ENCODE measurements at regions not wholly inside any gene's neighbourhood (a gene's known extent, or its start where the extent isn't known, plus 50 kb on each side); places are given as distances from the start of the nearest gene placed in this dataset.
"Not testable (repeated sequence)": the region's sequence is repeated elsewhere in the genome, so short reads cannot be mapped to it uniquely, and the experiment has no call there.

DNA sequence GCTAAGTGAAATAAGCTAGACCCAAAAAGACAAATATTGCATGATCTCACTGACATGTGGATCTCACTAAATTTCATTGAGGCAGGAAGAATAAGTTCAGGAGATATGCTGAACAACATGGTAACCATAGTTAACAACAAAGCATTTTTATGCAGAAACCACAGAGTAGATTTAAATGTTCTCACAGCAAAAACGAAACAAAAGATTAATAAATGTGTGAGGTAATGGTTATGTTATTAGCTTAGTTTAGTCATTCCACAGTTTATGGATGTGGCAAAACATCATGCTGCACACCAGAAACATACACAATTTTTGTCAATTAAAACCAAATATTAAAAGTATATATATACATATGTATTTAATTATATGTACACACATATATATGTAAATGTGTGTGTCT is 765.8 kb downstream of the SLITRK5 start:
- no peak for DNase-seq

- DNase-seq = no peak
Measured at GRCh38 chr13:88450515-88450914, 779.3 kb downstream of the SLITRK5 start.

GRCh38 chr13:88456151-88456550 is 785.0 kb downstream of the SLITRK5 start:
- no peak for DNase-seq

GRCh38 chr13:88459331-88459730 is 788.2 kb downstream of the SLITRK5 start:
- DNase-seq = no peak

DNA sequence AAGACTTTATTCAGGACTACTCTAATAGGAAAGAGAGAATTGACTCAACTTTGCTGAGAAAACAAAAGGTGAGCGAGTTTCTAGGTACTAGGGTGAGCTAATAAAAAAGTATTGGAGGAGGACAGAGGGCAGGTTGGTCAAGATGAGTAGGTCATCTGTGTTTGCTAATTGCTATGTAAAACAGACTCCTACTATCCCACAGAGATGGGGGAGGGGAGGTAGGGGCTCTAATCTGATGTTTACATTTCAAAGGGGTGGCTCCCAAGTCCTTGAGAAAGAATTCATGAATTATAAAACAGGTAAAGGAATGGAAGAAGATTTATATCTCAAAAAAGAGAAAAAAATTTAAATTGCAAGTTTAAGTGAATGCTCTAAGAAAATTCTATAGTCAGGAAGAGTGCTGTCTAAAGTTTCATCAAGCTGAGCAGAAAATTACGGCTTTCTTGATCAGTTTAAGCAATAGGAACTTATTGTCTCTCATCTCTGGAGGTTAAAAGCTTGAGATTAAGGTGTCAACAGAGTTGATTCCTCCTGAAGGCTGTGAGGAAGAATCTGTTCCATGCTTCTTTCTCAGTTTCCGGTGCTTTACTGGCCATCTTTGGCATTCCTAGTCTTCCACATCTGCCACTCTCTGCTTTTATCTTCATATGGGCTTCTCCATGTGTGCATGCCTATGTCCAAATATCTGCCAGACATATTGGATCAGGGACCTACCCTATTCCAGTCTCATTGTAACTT is 790.3 kb downstream of the SLITRK5 start:
- no peak for DNase-seq

- DNase-seq = no peak
Measured at GRCh38 chr13:88464851-88465250, 793.7 kb downstream of the SLITRK5 start.

- no peak for DNase-seq
Measured at GRCh38 chr13:88472316-88472715, 801.1 kb downstream of the SLITRK5 start.

DNA sequence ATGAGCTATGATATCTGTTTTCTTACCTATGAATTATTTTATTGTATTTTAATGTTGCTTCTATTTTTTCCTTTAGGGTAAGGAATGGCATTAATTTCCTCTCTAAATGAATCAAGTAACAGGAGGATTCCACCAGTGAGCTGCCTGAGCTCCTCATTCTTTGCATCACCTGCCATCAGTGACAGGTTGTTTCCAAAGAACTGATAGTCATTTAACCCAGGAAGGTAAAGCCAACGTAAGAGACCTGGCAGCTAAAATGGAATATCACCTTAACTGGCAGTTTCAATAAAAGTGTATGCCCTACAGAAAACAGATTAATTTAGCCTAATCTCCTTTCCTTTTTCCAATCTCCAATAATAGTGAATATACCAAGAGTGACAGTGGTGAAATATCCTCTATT is 812.0 kb downstream of the SLITRK5 start:
- no peak for DNase-seq

DNA sequence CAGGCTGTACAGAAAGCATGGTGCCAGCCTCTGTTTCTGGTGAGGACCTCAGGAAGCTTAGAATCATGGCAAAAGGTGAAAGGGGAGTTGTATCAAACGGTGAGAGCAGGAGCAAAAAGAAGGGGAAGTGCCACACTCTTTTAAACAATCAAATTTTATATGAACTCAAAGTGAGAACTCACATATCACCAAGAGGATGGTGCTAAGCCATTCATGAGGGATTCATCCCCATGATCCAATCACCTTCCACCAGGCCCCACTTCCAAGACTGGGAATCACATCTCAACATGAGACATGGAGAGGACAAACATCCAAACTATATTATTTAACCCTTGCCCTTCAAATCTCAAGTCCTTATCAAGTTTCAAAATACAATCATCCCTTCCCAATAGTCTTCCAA is 836.7 kb downstream of the SLITRK5 start:
- DNase-seq = no peak

DNA sequence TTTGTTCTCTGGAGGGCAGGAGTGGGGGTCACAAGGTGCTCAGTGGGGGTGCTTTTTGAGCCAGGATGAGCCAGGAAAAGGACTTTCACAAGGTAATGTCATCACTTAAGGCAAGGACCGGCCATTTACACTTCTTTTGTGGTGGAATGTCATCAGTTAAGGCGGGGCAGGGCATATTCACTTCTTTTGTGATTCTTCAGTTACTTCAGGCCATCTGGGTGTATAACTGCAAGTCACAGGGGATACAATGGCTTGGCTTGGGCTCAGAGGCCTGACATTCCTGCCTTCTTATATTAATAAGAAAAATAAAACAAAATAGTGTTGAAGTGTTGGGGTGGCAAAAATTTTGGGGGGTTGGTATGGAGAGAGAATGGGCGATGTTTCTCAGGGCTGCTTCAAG is 841.8 kb downstream of the SLITRK5 start:
- DNase-seq = not testable (repeated sequence)

GRCh38 chr13:88526186-88526852 is 855.1 kb downstream of the SLITRK5 start:
- DNase-seq = no peak

- DNase-seq = no peak
Measured at GRCh38 chr13:88526853-88527215, 855.7 kb downstream of the SLITRK5 start.

DNA sequence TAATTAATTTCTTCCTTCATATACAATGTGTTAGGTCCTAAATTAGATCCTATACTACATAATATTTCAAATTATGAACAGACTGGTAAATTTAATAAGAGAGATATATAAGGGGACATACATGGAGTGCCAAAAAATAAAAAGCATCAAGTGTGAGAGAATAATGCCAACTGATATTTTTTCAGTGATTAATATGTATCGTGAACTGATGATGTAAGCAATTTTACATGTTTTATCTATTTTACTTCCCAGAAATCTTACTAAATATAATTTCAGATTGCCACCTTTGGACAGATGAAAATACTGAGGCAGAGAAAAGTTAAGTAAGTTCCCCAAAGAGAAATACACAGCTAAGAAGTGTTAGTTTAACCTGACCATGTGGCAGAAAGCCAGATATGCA is 870.8 kb downstream of the SLITRK5 start:
- DNase-seq = no peak

DNA sequence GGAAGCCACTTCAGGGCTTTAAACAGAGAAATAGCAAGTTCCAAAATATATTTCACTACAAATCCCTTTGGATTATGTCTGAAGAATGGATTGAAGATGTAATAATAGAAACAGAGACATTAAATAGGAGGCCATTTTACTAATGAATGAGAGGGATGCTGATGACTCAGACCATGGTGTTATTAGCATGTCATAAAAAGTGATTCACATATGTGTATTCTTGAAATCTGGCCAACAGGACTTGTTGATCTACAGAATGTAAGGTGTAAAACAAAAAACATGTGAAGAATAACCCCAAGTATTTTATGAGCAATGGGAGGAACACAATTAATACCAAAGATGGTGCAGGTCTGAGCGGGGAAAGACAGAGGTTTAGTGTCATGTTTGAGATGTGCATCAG is 873.7 kb downstream of the SLITRK5 start:
- no peak for DNase-seq

GRCh38 chr13:88552966-88553365 is 881.8 kb downstream of the SLITRK5 start:
- DNase-seq = no peak

- no peak for DNase-seq
Measured at GRCh38 chr13:88565566-88565965, 894.4 kb downstream of the SLITRK5 start.

- no peak for DNase-seq
Measured at GRCh38 chr13:88585861-88586260, 914.7 kb downstream of the SLITRK5 start.

- DNase-seq = no peak
Measured at GRCh38 chr13:88586263-88586662, 915.1 kb downstream of the SLITRK5 start.

GRCh38 chr13:88590574-88590973 is 919.4 kb downstream of the SLITRK5 start:
- DNase-seq = no peak

GRCh38 chr13:88592105-88592504 is 920.9 kb downstream of the SLITRK5 start:
- no peak for DNase-seq

- no peak for DNase-seq
Measured at GRCh38 chr13:88601949-88602348, 930.8 kb downstream of the SLITRK5 start.

GRCh38 chr13:88602786-88603777 is 931.9 kb downstream of the SLITRK5 start:
- no peak for DNase-seq

DNA sequence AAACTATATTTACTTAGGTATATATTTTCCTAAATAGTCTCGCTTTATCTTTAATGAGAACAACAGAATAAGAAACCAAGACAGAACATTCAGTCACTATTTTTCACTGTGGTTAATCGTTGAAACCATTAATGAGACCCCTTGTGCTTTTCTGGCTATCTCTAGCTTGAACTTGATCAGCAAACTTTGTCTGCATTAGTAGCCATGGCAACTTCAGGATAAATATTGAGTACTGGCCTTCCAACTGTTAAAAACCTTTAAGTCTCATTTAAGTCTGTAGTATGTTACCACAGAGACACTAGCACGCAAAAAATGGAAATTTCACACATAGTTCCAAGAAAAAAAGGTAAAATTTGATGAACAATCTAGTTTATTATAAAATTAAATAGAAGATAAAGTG is 946.0 kb downstream of the SLITRK5 start:
- DNase-seq = peak in 1 of 2 experiments; percentile 25
